Hematopoietic multipotent progenitor cell treated with erythropoietin and hydrocortisone succinate and interleukin-3 and kit ligand, for 4 days (in vitro differentiated cells): ENCODE measurements at regions not wholly inside any gene's neighbourhood (a gene's known extent, or its start where the extent isn't known, plus 50 kb on each side); places are given as distances from the start of the nearest gene placed in this dataset.
A peak's percentile ranks its signal among the peaks of the same experiment; 100 is the strongest.

Experiments used
- DNase-seq: peaks from one replicate; pipeline ENCODE4 v3.0.0-alpha.2; 2015

GRCh38 chr11:127461241-127462064 is 460.9 kb upstream of the KIRREL3 start:
- DNase-seq = no peak

- DNase-seq = no peak
Observed at GRCh38 chr11:127458561-127458960, 458.0 kb upstream of the KIRREL3 start.

- DNase-seq = no peak
Observed at GRCh38 chr11:127454856-127455255, 454.3 kb upstream of the KIRREL3 start.

GRCh38 chr11:127452533-127452932 is 452.0 kb upstream of the KIRREL3 start:
- no peak for DNase-seq

- DNase-seq = no peak
Observed at GRCh38 chr11:127451861-127452260, 451.3 kb upstream of the KIRREL3 start.

GRCh38 chr11:127448101-127448500 is 447.5 kb upstream of the KIRREL3 start:
- no peak for DNase-seq

- DNase-seq = no peak
Observed at GRCh38 chr11:127445476-127445875, 444.9 kb upstream of the KIRREL3 start.

- DNase-seq = no peak
Observed at GRCh38 chr11:127443297-127443696, 442.7 kb upstream of the KIRREL3 start.

- DNase-seq = no peak
Observed at GRCh38 chr11:127440616-127441015, 440.0 kb upstream of the KIRREL3 start.

- DNase-seq = no peak
Observed at GRCh38 chr11:127425281-127425680, 424.7 kb upstream of the KIRREL3 start.

GRCh38 chr11:127424661-127425060 is 424.1 kb upstream of the KIRREL3 start:
- DNase-seq = no peak

- no peak for DNase-seq
Observed at GRCh38 chr11:127420139-127420538, 419.6 kb upstream of the KIRREL3 start.

- DNase-seq = no peak
Observed at GRCh38 chr11:127412722-127413380, 412.3 kb upstream of the KIRREL3 start.

- DNase-seq = no peak
Observed at GRCh38 chr11:127412234-127412633, 411.7 kb upstream of the KIRREL3 start.

- DNase-seq = no peak
Observed at GRCh38 chr11:127411283-127411682, 410.7 kb upstream of the KIRREL3 start.

- peak; percentile 22 for DNase-seq
Observed at GRCh38 chr11:127395034-127395433, 394.5 kb upstream of the KIRREL3 start.

- DNase-seq = no peak
Observed at GRCh38 chr11:127393460-127393997, 393.0 kb upstream of the KIRREL3 start.

- no peak for DNase-seq
Observed at GRCh38 chr11:127392575-127392974, 392.0 kb upstream of the KIRREL3 start.

GRCh38 chr11:127390465-127390864 is 389.9 kb upstream of the KIRREL3 start:
- DNase-seq = no peak

- no peak for DNase-seq
Observed at GRCh38 chr11:127385071-127385470, 384.5 kb upstream of the KIRREL3 start.

GRCh38 chr11:127383026-127383425 is 382.5 kb upstream of the KIRREL3 start:
- no peak for DNase-seq

- no peak for DNase-seq
Observed at GRCh38 chr11:127381247-127381646, 380.7 kb upstream of the KIRREL3 start.

GRCh38 chr11:127379686-127380085 is 379.1 kb upstream of the KIRREL3 start:
- no peak for DNase-seq

- DNase-seq = no peak
Observed at GRCh38 chr11:127376301-127376700, 375.7 kb upstream of the KIRREL3 start.
